ENCODE measurements at regions not wholly inside any gene's neighbourhood (a gene's known extent, or its start where the extent isn't known, plus 50 kb on each side); places are given as distances from the start of the nearest gene placed in this dataset.

- no peak for TF ChIP-seq CTCF (IDR thresholded peaks at IDR 0.05; ENCODE audit: control insufficient read depth, extremely low read depth, insufficient read depth)
- no peak overlapping the region for H3K4me3 ChIP-seq (ENCODE audit: low read depth, low read length)
- DNase-seq (ENCODE audit: low read depth) = no peak
These were observed 254.4 kb downstream of the ETAA1 start for GRCh38 chr2:67651565-67651964.

GRCh38 chr2:67652679-67653078 is 255.5 kb downstream of the ETAA1 start:
- DNase-seq (ENCODE audit: low read depth) = no peak
- TF ChIP-seq CTCF (IDR thresholded peaks at IDR 0.05; ENCODE audit: control insufficient read depth, extremely low read depth, insufficient read depth) = no peak
- H3K4me3 ChIP-seq (ENCODE audit: low read depth, low read length) = no peak overlapping the region

- no peak for DNase-seq (ENCODE audit: low read depth)
- H3K4me3 ChIP-seq (ENCODE audit: low read depth, low read length) = no peak overlapping the region
- no peak for TF ChIP-seq CTCF (IDR thresholded peaks at IDR 0.05; ENCODE audit: control insufficient read depth, extremely low read depth, insufficient read depth)
These were observed 259.7 kb downstream of the ETAA1 start for GRCh38 chr2:67656875-67657274.

- H3K4me3 ChIP-seq (ENCODE audit: low read depth, low read length) = no peak overlapping the region
- no peak for DNase-seq (ENCODE audit: low read depth)
- TF ChIP-seq CTCF (IDR thresholded peaks at IDR 0.05; ENCODE audit: control insufficient read depth, extremely low read depth, insufficient read depth) = no peak
These were observed 261.7 kb downstream of the ETAA1 start for GRCh38 chr2:67658820-67659219.

GRCh38 chr2:67660015-67660602 is 263.0 kb downstream of the ETAA1 start:
- no peak for TF ChIP-seq CTCF (IDR thresholded peaks at IDR 0.05; ENCODE audit: control insufficient read depth, extremely low read depth, insufficient read depth)
- no peak overlapping the region for H3K4me3 ChIP-seq (ENCODE audit: low read depth, low read length)
- DNase-seq (ENCODE audit: low read depth) = no peak

GRCh38 chr2:67660871-67661270 is 263.7 kb downstream of the ETAA1 start:
- TF ChIP-seq CTCF (IDR thresholded peaks at IDR 0.05; ENCODE audit: control insufficient read depth, extremely low read depth, insufficient read depth) = no peak
- H3K4me3 ChIP-seq (ENCODE audit: low read depth, low read length) = no peak overlapping the region
- DNase-seq (ENCODE audit: low read depth) = no peak

GRCh38 chr2:67662222-67662621 is 265.1 kb downstream of the ETAA1 start:
- no peak overlapping the region for H3K4me3 ChIP-seq (ENCODE audit: low read depth, low read length)
- no peak for TF ChIP-seq CTCF (IDR thresholded peaks at IDR 0.05; ENCODE audit: control insufficient read depth, extremely low read depth, insufficient read depth)
- DNase-seq (ENCODE audit: low read depth) = no peak
